Erythroblast (primary cell): ENCODE measurements at regions not wholly inside any gene's neighbourhood (a gene's known extent, or its start where the extent isn't known, plus 50 kb on each side); places are given as distances from the start of the nearest gene placed in this dataset.
"Not testable (repeated sequence)": the region's sequence is repeated elsewhere in the genome, so short reads cannot be mapped to it uniquely, and the experiment has no call there.

ENCODE experiments used
- DNase-seq, 2 experiments: peaks; one replicate each; lab custom pipeline; 2025; lab: John Stamatoyannopoulos, UW
- GATA1 ChIP-seq: IDR thresholded peaks from 2 replicates; pipeline ENCODE4 v1.6.1; 2011; ENCODE audit warnings: low read depth, mild to moderate bottlenecking, control low read depth, low read length, moderate library complexity
- POLR2A ChIP-seq: IDR thresholded peaks from 2 replicates; pipeline ENCODE4 v1.6.1; 2011; ENCODE audit warnings: mild to moderate bottlenecking, low read length

GRCh38 chr10:109587366-109587765, 335.9 kb downstream of the XPNPEP1 start:
- TF ChIP-seq POLR2A (no peak), GATA1 (no peak)
- DNase-seq: no peak

- TF ChIP-seq GATA1 (no peak), POLR2A (no peak)
- no peak for DNase-seq
These were observed 366.9 kb downstream of the XPNPEP1 start for GRCh38 chr10:109556399-109556798.

GRCh38 chr10:109542050-109542603, 381.2 kb downstream of the XPNPEP1 start:
- not testable (repeated sequence) for DNase-seq

GRCh38 chr10:109534193-109534592, 389.1 kb downstream of the XPNPEP1 start:
- DNase-seq: no peak
- TF ChIP-seq POLR2A (no peak), GATA1 (no peak)

- TF ChIP-seq GATA1 (no peak), POLR2A (no peak)
- DNase-seq: no peak
These were observed 394.1 kb downstream of the XPNPEP1 start for GRCh38 chr10:109529258-109529657.

DNA sequence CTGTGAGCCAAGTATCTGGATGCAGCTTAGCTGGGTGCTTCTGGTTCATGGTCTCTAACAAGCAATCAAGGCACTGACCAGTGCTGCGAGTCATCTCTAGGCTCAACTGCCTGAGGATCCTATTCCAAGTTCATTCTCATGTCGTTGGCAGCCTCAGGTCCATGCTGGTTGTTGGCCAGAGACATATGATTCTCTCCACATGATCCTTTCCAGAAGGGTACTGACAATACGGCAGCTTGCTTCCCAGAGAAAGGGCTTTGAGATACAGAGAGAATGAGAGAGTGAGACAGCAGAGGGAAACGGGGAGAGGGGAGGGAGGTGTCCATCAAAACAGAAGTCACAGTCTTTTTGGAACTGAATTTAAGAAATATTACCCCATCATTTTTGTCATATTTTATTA, 405.6 kb downstream of the XPNPEP1 start:
- no peak for TF ChIP-seq GATA1
- TF ChIP-seq POLR2A: no peak
- no peak for DNase-seq

DNA sequence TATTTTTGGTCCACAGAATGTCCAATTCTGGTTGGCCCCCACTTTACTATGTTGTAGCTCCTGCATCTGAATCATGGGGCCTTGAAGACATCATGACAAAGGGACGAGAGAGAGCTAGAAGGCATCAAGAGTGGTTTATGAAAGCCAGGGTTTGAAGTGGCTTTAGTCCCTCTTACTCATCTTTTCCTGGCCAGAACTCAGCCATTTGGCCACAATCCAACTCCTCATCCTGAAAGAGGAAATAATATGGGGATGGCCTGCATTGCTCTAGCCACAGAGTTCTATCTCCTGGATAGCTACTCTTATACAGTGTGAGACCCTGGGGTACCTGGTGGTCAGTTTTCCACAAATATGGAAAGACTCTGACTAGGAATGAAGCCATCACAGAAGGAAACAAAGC, 418.9 kb downstream of the XPNPEP1 start:
- TF ChIP-seq GATA1 (no peak), POLR2A (no peak)
- no peak for DNase-seq

- TF ChIP-seq GATA1: no peak
- no peak for TF ChIP-seq POLR2A
- DNase-seq: no peak
These were observed 435.6 kb downstream of the XPNPEP1 start for GRCh38 chr10:109487691-109488090.

GRCh38 chr10:109480836-109481235, 442.5 kb downstream of the XPNPEP1 start:
- no peak for DNase-seq
- TF ChIP-seq POLR2A: no peak

DNA sequence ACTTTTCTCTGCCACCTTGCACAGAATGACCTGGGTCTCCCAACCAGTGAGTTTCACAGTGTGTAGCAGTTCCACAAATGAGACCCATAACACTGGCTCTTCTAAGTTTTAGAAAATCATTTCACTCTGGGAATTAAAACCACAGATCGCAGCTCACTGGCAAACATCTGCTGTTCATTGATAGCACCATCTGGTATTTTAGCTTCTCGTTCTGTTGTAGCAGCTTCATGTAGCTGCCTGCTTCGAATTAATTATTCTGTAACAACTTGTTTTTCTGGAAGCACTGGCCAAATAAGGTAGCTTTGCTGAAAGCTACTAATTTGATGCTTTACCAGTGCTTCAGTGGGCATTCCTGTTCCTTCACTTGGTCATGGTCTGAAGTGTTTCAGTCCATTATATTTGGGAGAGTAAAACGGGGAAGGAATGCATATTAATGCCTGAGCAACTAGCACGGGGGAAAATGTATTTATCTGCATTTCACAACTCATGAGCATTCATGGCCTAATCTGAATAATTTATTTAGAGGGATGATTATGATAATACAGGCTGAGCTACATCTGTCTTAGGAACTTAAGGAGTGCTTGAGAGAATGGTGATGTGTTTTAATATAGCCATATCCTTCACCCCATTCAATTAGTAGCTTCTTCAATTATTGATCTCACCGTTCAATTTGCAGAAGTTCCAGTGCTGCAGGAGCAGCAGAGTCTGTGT, 447.4 kb downstream of the XPNPEP1 start:
- no peak for DNase-seq
- TF ChIP-seq POLR2A: no peak
- no peak for TF ChIP-seq GATA1

DNA sequence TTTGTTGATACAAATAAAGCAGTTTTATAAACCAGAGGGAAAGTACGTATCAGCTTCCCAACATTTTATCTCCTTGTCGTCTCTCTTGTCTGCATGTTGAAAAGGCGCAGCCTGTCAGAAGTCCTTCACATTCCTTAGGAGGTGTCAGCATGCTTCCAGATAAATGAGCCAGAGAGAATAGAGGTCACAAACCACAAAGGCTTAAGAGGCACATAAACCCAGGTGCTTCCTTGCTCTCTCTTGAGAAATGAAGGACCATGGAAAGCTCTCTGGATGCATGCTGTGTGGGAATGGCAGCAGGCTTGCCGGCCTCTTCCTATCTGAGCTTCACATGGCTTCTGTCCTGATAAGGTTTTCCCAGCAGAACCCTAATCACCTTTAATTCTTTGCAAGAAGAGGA, 448.5 kb downstream of the XPNPEP1 start:
- DNase-seq: no peak
- TF ChIP-seq POLR2A (no peak), GATA1 (no peak)

DNA sequence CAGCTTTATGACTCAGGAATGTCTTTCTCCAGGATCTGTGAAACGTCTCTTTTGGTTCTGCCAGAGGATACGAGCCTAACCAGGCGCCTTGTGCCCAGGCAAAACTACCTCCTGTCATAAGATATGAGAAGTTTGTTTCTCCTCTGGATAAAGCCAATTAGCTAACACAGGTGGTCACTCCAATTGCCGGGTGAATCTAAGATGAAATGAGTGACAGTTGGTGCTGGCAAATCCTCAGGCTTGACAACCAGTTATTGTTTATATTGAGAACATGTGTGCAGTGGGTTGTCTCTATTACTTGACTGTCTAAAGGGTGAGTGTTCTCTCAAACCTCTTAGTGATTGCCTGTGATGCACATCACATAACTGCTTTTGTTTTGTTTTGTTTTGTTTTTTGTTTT, 449.1 kb downstream of the XPNPEP1 start:
- DNase-seq: no peak
- TF ChIP-seq POLR2A (no peak), GATA1 (no peak)

- no peak for TF ChIP-seq GATA1
- TF ChIP-seq POLR2A: no peak
These were observed 455.8 kb downstream of the XPNPEP1 start for GRCh38 chr10:109467551-109467950.

DNA sequence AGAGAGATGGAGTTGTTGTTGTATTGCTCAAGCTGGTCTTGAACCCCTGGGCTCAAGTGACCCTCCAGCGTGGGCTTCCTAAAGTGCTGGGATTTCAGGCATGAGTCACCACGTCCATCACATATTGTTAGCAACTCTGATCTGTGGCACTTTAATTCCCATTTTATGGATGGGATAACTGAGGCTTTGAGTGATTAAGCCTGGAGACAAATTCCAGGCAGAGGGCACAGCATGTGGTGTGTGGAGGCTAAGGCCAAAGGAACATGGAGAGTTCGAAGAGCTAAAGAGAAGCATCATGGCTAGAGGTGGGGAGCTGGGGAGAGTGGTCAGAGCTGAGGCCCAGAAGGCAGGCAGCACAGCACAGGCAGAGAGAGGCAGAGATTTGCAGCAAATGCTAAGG, 458.4 kb downstream of the XPNPEP1 start:
- no peak for DNase-seq
- TF ChIP-seq GATA1: no peak
- no peak for TF ChIP-seq POLR2A

More at GRCh38 chr10:109467551-109467950, 455.8 kb downstream of the XPNPEP1 start:
- no peak for DNase-seq

DNA sequence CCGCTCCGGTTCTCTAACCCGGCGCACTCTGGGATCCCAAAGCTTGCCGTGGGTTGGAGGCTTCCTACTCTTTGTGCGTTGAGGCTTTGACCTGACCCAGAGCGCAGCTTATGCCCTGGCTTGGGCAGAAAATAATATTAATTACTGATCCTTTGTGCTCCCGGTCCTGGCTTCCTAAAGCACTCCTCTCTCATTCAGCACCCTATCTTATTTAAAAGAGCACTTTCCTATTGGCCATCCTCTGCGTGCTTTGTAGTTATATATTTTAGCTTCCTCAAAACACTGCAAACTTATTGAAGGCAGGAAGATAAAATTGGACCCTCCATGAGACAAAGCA, 466.0 kb downstream of the XPNPEP1 start:
- no peak for DNase-seq
- TF ChIP-seq GATA1 (no peak), POLR2A (no peak)
